GM23338 (cell line): ENCODE measurements at regions not wholly inside any gene's neighbourhood (a gene's known extent, or its start where the extent isn't known, plus 50 kb on each side); places are given as distances from the start of the nearest gene placed in this dataset.
A peak's percentile ranks its signal among the peaks of the same experiment; 100 is the strongest.

Experiments
- ATAC-seq: fragments of 200-7000 bp; cut with Tn5 transposase; 3 replicates; pipeline ENCODE4 v1.9.1; 2020
- DNase-seq: peaks from one replicate; pipeline ENCODE4 v3.0.0-alpha.2; 2015; ENCODE audit warnings: low spot score
- H2AFZ ChIP-seq: fragments of 200-600 bp; sonication (generic); 2 replicates; pipeline ENCODE4 v1.8.0; 2016; ENCODE audit warnings: antibody characterized with exemption, mild to moderate bottlenecking, moderate library complexity
- H3F3A ChIP-seq: fragments of 200-600 bp; sonication (generic); replicated peaks from 2 replicates; pipeline ENCODE4 v1.8.0; 2017; ENCODE audit warnings: antibody characterized with exemption, mixed run types, low read depth
- H3K27ac ChIP-seq: fragments of 200-600 bp; sonication (generic); 2 replicates; pipeline ENCODE4 v1.6.1; 2016; ENCODE audit warnings: low read depth
- H3K27me3 ChIP-seq: fragments of 200-600 bp; sonication (generic); 2 replicates; pipeline ENCODE4 v1.8.0; 2016; ENCODE audit warnings: mild to moderate bottlenecking, mixed run types, moderate library complexity; ENCODE audit not compliant: insufficient read depth
- H3K36me3 ChIP-seq: fragments of 200-600 bp; sonication (generic); 2 replicates; pipeline ENCODE4 v1.8.0; 2016; ENCODE audit warnings: mild to moderate bottlenecking; ENCODE audit not compliant: insufficient read depth
- H3K4me1 ChIP-seq: fragments of 200-600 bp; sonication (generic); 2 replicates; pipeline ENCODE4 v1.8.0; 2016; ENCODE audit warnings: mild to moderate bottlenecking, moderate library complexity; ENCODE audit not compliant: insufficient read depth
- H3K4me2 ChIP-seq: fragments of 200-600 bp; sonication (generic); 2 replicates; pipeline ENCODE4 v1.7.1; 2017; ENCODE audit warnings: mixed run types
- H3K4me3 ChIP-seq: fragments of 200-600 bp; sonication (generic); 2 replicates; pipeline ENCODE4 v1.6.1; 2016; ENCODE audit warnings: mixed run types
- H3K79me2 ChIP-seq: fragments of 200-600 bp; sonication (generic); replicated peaks from 2 replicates; pipeline ENCODE4 v1.8.0; 2017; ENCODE audit warnings: mild to moderate bottlenecking; ENCODE audit not compliant: insufficient read depth
- H3K9me2 ChIP-seq: fragments of 200-600 bp; sonication (generic); 2 replicates; pipeline ENCODE4 v1.8.0; 2017; ENCODE audit not compliant: insufficient read depth
- H4K20me1 ChIP-seq: fragments of 200-600 bp; sonication (generic); replicated peaks from 2 replicates; pipeline ENCODE4 v1.8.0; 2017; ENCODE audit warnings: mild to moderate bottlenecking; ENCODE audit not compliant: insufficient read depth
- H3K27ac Mint-ChIP-seq: 2 replicates; pipeline ENCODE4 v1.8.0; 2020; ENCODE audit warnings: inconsistent platforms, mild to moderate bottlenecking, moderate library complexity, mixed read lengths
- H3K27me3 Mint-ChIP-seq: 3 replicates; pipeline ENCODE4 v1.8.0; 2022; ENCODE audit warnings: low read depth, mild to moderate bottlenecking, moderate library complexity, mixed read lengths, inconsistent platforms; ENCODE audit not compliant: insufficient read depth, poor library complexity
- H3K36me3 Mint-ChIP-seq: 3 replicates; pipeline ENCODE4 v1.8.0; 2021; ENCODE audit warnings: low read depth, mild to moderate bottlenecking, inconsistent platforms, moderate library complexity, mixed read lengths
- H3K4me1 Mint-ChIP-seq: 3 replicates; pipeline ENCODE4 v1.8.0; 2020; ENCODE audit warnings: mild to moderate bottlenecking, inconsistent platforms, mixed read lengths
- H3K4me3 Mint-ChIP-seq: 3 replicates; pipeline ENCODE4 v1.8.0; 2021; ENCODE audit warnings: moderate library complexity, mild to moderate bottlenecking, inconsistent platforms, mixed read lengths
- H3K9me3 Mint-ChIP-seq: 3 replicates; pipeline ENCODE4 v1.8.0; 2020; ENCODE audit warnings: moderate library complexity, mild to moderate bottlenecking, inconsistent platforms, mixed read lengths
- CREB1 ChIP-seq: fragments of 250-450 bp; sonication (Bioruptor Pico); IDR thresholded peaks from 2 replicates; pipeline ENCODE4 v1.5.0; 2020; ENCODE audit warnings: low read depth, mild to moderate bottlenecking, moderate library complexity
- CTCF ChIP-seq, 2 experiments: fragments of 200-600 bp in 1 of 2; sonication (generic) in 1 of 2; conservative IDR thresholded peaks; 2 replicates each; pipeline versions ENCODE4 v1.5.1 to v1.6.1; 2016 to 2017; ENCODE audit warnings: antibody characterized with exemption in 2 of 2, low read depth in 2 of 2, mild to moderate bottlenecking in 2 of 2, moderate library complexity in 1 of 2
- ETS1 ChIP-seq: IDR thresholded peaks from 2 replicates; pipeline ENCODE4 v1.6.1; 2016; ENCODE audit warnings: antibody characterized with exemption
- EZH2 ChIP-seq: fragments of 200-600 bp; sonication (generic); IDR thresholded peaks from one replicate; pipeline ENCODE4 v1.8.0; 2017; ENCODE audit warnings: antibody characterized with exemption, mild to moderate bottlenecking, low read depth; ENCODE audit not compliant: unreplicated experiment
- JUNB ChIP-seq: IDR thresholded peaks from one replicate; pipeline ENCODE4 v1.6.1; 2016; ENCODE audit warnings: antibody characterized with exemption; ENCODE audit not compliant: unreplicated experiment
- NANOG ChIP-seq: IDR thresholded peaks from 2 replicates; pipeline ENCODE4 v1.6.1; 2016; ENCODE audit warnings: antibody characterized with exemption, borderline replicate concordance
- POLR2AphosphoS5 ChIP-seq: IDR thresholded peaks from 2 replicates; pipeline ENCODE4 v1.6.1; 2016; ENCODE audit warnings: antibody characterized with exemption, low read depth
- STAT1 ChIP-seq: IDR thresholded peaks from one replicate; pipeline ENCODE4 v1.6.1; 2016; ENCODE audit warnings: antibody characterized with exemption; ENCODE audit not compliant: unreplicated experiment
- ZNF114 ChIP-seq: fragments of 250-450 bp; sonication (Bioruptor Pico); IDR thresholded peaks from 2 replicates; pipeline ENCODE4 v1.5.0; 2020; ENCODE audit warnings: mild to moderate bottlenecking, moderate library complexity
- ZNF331 ChIP-seq: fragments of 250-450 bp; sonication (Bioruptor Pico); IDR thresholded peaks from 2 replicates; pipeline ENCODE4 v1.5.0; 2020; ENCODE audit warnings: low read depth, mild to moderate bottlenecking, moderate library complexity
- TF ChIP-seq, protein P1 (sequence below): IDR thresholded peaks from one replicate; pipeline ENCODE4 v1.6.1; 2018; ENCODE audit warnings: antibody characterized with exemption; ENCODE audit not compliant: unreplicated experiment

DNA sequence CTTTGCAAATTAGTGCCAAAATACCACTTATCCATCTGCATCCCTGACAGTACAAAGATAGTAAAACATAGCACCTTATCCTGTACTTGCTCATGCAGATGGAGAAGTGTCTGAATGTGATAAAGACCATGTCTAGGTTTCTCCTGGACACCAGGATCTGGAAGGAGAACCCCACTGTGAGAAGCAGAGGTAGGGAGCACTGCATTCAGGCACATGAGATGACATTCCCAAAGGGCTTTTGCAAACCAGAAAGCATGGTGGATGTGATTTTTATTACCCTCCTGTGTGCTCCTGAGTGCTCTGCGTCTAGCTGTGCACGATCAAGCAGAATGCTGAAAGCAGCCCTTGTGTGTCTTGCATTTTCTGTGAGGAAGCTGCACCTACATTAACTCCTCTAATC is 857.6 kb upstream of the ID2 start:
- Mint-ChIP-seq H3K4me3 (no peak overlapping the region), H3K36me3 (no peaks in the 10 kb centered on the region), H3K27me3 (no peaks in the 10 kb centered on the region), H3K27ac (no peak overlapping the region), H3K9me3 (no peaks in the 10 kb centered on the region), H3K4me1 (no peaks in the 10 kb centered on the region)
- Histone ChIP-seq H3K27me3 (no peaks in the 10 kb centered on the region), H2AFZ (0 out of 2 replicates have a peak overlapping the region, but pooled peaks have one; percentile 30), H3K27ac (no peak overlapping the region), H3K79me2 (no peaks in the 10 kb centered on the region), H3K4me1 (no peaks in the 10 kb centered on the region), H3K4me3 (no peak overlapping the region), H4K20me1 (no peaks in the 10 kb centered on the region), H3K36me3 (no peaks in the 10 kb centered on the region), H3K4me2 (no peak overlapping the region), H3K9me2 (peaks cover 2% of the 10 kb centered on the region; the same call in 1 of the 2 replicates), H3F3A (no peaks in the 10 kb centered on the region)
- ATAC-seq = no peak
- no peak for DNase-seq
- TF ChIP-seq, protein P1, sequence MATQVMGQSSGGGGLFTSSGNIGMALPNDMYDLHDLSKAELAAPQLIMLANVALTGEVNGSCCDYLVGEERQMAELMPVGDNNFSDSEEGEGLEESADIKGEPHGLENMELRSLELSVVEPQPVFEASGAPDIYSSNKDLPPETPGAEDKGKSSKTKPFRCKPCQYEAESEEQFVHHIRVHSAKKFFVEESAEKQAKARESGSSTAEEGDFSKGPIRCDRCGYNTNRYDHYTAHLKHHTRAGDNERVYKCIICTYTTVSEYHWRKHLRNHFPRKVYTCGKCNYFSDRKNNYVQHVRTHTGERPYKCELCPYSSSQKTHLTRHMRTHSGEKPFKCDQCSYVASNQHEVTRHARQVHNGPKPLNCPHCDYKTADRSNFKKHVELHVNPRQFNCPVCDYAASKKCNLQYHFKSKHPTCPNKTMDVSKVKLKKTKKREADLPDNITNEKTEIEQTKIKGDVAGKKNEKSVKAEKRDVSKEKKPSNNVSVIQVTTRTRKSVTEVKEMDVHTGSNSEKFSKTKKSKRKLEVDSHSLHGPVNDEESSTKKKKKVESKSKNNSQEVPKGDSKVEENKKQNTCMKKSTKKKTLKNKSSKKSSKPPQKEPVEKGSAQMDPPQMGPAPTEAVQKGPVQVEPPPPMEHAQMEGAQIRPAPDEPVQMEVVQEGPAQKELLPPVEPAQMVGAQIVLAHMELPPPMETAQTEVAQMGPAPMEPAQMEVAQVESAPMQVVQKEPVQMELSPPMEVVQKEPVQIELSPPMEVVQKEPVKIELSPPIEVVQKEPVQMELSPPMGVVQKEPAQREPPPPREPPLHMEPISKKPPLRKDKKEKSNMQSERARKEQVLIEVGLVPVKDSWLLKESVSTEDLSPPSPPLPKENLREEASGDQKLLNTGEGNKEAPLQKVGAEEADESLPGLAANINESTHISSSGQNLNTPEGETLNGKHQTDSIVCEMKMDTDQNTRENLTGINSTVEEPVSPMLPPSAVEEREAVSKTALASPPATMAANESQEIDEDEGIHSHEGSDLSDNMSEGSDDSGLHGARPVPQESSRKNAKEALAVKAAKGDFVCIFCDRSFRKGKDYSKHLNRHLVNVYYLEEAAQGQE = no peak
- TF ChIP-seq ZNF331 (no peak), NANOG (no peak), EZH2 (no peak), ETS1 (no peak), ZNF114 (CRISPR knock-in tag) (no peak)

- no peak for DNase-seq
- H3K4me2 ChIP-seq = no peak overlapping the region
- no peak for ATAC-seq
- no peak for TF ChIP-seq EZH2
- TF ChIP-seq CTCF (conservative IDR thresholded peaks at IDR 0.05; ENCODE audit: low read depth in 2 of 2) = no peak
- TF ChIP-seq NANOG = no peak
- no peak for TF ChIP-seq CREB1 (CRISPR knock-in tag)
- TF ChIP-seq, protein P1 = no peak
- no peak for TF ChIP-seq POLR2AphosphoS5
- no peak for TF ChIP-seq ETS1
- TF ChIP-seq ZNF331 = no peak
- TF ChIP-seq STAT1 = no peak
- TF ChIP-seq JUNB = no peak
Observed at GRCh38 chr2:7825591-7826312, 856.1 kb upstream of the ID2 start.

More at GRCh38 chr2:7825591-7826312, 856.1 kb upstream of the ID2 start:
- H3K27ac ChIP-seq = no peak overlapping the region
- no peak overlapping the region for H3K4me3 Mint-ChIP-seq
- peaks cover 4% of the 10 kb centered on the region; the same call in 2 of the 3 replicates for H3K4me1 Mint-ChIP-seq
- H3K27me3 ChIP-seq = no peaks in the 10 kb centered on the region
- H3K9me3 Mint-ChIP-seq = no peaks in the 10 kb centered on the region
- H4K20me1 ChIP-seq = no peaks in the 10 kb centered on the region
- H3K36me3 ChIP-seq = no peaks in the 10 kb centered on the region
- H3F3A ChIP-seq = no peaks in the 10 kb centered on the region
- peaks cover 6% of the 10 kb centered on the region; the same call in 1 of the 2 replicates for H3K9me2 ChIP-seq
- no peaks in the 10 kb centered on the region for H3K79me2 ChIP-seq
- no peaks in the 10 kb centered on the region for H3K4me1 ChIP-seq
- no peaks in the 10 kb centered on the region for H3K27me3 Mint-ChIP-seq
- H2AFZ ChIP-seq = peak overlapping the region; percentile 45; the same call in 1 of the 2 replicates
- H3K4me3 ChIP-seq = no peak overlapping the region
- H3K36me3 Mint-ChIP-seq = no peaks in the 10 kb centered on the region
- no peak overlapping the region for H3K27ac Mint-ChIP-seq
